ENCODE measurements at regions not wholly inside any gene's neighbourhood (a gene's known extent, or its start where the extent isn't known, plus 50 kb on each side); places are given as distances from the start of the nearest gene placed in this dataset.
"Not testable (repeated sequence)": the region's sequence is repeated elsewhere in the genome, so short reads cannot be mapped to it uniquely, and the experiment has no call there.

DNA sequence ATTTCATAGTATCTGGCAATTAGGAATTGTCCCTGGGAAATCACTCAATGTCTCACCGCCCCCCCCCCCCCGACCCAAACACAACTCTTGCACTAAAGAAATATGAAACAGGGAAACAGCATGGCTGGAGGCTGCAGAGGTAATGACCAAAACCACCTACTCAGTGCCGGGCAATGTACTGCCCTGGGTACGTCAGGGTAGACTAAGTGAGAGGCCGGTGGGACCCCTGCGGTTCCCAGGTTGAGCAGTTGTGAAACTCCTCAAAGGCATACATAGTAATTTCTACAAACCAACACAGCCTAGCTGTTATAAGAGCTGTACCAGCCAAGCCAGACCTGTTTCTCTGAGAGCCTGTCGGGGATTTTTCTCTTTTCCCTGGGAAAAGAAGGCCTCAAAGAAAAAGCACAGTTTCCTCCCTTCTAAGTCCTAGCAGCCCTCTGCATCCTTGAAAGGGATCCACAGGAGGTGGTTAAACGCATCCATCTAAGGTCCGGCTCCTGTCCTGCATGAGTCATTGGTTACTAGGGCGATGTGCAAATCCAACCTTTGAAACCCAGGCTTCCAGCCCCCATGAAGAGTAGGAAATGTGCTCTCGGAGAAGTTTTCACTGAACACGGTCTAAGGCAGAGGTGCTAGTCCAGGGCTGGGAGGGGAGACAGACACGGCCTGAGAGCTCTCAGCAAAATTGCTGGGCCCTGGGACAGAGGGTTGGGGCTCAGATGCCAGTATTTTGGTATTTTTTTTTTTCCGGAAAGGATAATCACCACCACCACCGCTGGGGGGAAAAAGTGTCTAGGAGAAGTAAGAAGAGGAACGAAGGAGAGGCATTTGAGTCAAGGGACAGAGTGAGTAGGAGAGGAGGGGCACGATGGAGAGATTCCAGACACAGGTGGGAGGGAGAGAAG, 172.8 kb downstream of the ATP6V0E2 start:
- DNase-seq (ENCODE audit: low spot score), result not testable (repeated sequence)

DNA sequence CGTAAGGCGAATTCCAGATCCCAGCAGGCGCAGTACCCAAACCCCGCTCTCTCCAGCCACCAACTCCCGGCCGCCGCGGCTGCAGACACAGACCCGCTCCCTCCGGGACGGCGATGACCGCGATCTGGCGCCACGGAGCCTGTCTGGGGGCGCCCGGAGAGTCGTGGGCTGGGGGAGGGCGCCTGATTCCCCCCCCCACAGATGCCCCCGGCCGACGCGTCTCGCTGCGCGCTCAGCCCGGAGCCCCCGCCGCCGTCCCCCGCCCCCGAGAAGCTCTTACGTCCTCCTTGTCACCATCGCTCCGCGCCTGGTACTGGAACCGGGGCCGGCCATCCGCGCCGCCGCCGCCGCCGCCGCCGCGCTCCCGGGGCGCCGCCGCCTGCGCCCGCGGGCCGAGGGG, 173.6 kb downstream of the ATP6V0E2 start:
- DNase-seq (ENCODE audit: low spot score), result not testable (repeated sequence)

DNA sequence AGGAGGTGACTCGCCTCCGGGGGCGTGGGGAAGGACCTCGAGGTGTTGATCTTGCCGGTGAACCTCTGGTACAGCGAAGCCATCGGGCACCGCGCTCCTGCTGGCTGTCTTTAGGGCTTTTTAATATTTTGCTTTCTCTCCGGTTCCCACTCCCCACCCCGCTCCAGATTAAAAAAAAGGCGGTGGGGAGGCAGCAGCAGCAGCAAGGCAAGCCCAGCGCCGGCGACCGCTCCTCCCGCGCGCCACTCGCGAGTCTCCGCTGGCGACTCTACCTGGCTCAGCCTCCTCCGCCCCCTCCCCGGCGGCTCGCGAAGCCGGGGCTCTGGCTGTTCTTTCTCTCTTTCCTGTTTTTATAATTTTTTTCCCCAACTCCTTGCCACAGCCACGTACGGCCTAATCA, 174.0 kb downstream of the ATP6V0E2 start:
- DNase-seq (ENCODE audit: low spot score), result not testable (repeated sequence)

DNA sequence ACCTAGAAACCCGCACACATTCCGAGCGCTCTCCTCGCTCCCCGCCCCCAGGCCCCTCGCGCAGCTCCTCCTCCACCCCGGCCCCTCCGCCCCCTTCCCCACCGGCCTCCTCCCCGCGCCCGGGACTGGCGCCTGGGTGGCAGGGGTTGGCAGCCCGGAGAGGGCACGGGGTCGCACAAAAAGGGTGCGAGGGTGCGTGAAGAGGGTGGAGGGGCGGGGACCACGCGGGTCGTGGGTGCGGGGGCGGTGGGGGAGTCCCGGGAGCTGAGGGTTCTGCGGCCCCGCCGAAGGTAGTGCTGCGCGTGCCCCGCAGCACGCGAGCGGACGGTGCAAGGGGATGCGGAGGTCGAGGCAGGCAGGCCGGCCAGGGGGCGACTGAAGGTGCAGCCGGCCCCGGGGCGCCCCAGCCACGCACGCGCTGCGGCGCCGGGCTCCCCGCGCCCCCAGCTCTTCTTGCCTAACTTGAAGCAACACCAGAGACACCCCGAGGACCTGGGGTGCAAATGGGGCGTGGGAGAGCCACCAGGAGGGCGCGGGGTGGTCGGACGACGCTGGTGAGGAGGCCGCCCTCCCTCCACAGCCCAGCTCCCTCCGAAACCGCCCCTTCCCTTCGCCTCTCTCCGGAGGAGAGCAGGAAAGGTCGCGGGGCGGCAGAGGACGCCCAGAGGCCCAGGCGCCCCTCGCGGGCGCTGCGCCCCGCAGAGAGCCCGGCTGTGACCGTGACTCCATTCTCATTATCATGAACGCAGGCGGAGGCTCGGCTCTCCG, 174.7 kb downstream of the ATP6V0E2 start:
- not testable (repeated sequence) for DNase-seq (ENCODE audit: low spot score)

DNA sequence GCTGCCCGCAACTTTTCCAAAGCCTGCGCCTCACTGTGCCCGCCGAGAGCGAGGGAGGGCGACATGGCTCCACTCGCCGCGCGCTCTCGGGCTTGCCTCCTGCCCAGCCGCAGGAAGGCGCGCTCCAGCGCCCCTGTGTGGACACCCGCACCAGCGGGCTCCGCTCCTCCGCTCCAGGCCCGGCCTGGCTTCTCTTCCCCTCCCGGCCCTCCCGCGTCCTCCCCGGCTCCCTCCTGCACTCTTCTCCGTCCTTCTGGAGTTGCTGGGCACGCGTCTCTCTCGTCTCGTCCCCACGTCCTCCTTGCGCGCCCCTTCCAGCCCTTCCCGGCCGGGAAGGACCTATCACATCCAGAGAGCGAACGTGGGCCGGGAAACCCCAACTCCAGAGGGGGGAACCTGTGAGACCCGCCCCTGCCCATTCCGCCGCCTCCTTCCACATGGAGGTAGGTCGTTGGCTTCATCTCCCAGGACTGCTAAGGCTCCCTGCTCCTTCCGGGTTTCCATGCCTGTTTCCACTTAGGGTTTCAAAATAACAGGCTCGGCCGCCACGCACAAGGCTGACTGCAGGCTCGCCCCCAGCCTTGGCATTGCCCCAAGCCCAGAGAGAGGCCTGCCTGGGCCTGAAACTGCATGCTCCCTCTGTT, 175.4 kb downstream of the ATP6V0E2 start:
- not testable (repeated sequence) for DNase-seq (ENCODE audit: low spot score)

DNA sequence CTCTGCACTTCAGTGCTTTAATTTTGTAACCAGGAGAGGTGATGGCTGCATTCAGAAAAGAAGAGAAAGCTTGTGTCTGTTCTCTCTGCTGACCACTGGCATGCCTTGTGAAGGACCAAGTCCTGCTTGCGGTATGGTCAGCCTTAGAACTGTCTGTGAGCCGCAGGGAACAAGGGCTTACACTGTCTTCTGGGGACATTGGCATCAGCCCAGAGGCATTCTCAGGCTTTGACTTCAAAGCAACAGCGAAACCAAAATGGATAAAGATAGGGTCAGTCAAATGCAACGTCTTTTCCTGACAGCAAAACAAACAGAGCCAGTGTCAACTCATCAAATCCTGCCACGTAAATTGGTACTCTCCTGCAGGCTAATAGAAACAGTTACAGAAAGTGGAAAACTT, 179.6 kb downstream of the ATP6V0E2 start:
- DNase-seq (ENCODE audit: low spot score), result not testable (repeated sequence)

DNA sequence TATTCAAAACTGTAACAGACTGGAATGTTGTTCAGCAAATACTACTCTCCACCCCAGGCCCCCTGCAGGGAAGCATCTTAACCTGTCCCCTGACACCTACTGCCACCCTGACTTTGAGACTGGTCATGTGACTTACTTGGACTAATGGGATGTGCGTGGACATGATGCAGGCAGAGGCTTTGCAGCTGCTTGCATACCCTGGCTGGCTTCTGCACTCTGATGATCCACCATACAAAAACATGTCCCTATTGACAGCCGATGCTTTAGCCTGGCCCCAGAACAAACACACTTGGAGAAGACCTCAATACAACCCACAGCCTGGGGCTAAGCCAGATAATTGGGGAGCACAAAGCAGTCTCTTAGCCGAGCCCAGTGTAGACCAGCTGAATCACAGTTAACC, 180.5 kb downstream of the ATP6V0E2 start:
- DNase-seq (ENCODE audit: low spot score), result not testable (repeated sequence)

DNA sequence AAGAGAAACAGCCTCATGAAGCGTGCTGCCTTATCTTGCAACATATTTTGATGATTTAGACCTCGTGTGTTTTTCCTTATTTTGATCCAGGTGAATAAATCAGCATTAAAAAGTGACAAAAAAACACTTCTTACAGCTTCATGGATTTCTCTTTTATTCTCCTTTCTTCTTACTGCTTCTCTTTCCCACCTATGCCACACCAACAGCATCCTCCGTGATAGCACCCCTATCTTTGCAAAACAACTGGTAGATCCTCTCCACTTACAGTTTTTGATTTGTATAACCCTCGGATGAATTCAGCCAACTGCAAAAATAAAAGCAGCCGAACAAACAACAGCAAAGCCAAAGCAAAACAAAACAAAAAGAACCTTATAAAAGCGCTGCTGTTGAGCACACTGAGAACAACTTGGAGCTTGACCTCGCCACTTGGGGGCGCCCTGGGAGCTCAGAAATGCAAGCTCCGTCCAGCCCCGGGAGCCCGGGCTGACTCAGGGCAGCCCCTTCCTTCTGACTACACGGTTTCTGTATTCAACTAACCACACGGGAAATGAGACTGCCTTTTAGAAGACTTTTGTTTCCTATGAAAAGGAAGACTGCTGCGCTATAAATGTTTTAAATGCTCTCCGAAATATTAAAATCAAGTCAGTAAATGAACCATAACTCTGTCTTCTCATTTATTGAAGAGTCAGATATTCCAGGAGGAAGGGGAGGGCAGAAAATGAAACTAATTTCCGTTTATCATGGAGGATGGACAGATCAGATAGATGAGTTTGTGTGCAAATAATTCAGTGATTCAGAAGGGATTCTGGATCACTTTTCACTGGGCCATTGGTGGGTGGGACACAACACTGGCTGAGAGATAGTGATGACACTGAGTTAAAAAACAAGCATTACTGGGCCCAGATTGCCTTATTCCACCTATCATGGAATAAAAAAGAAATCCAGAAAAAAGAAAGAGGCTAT, 186.8 kb downstream of the ATP6V0E2 start:
- not testable (repeated sequence) for DNase-seq (ENCODE audit: low spot score)

DNA sequence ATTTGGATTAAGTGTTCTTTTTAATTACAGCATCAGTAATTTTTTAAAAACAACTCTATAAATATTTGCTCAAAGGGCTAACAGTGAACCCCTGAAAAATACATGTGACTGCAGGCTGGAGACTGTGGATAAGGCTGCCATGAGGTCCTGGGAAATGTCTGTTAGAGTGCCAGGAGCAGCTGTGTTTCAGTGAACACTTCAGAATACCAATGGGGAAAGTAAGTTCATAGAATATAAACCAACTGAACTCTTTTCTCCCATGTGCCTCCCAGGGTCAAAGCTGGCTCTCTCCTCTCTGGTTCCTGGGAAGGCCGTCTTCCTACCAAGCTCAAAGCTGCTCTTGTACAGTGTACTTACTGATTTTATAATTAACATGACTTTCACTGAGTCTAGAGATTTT, 189.4 kb downstream of the ATP6V0E2 start:
- not testable (repeated sequence) for DNase-seq (ENCODE audit: low spot score)

DNA sequence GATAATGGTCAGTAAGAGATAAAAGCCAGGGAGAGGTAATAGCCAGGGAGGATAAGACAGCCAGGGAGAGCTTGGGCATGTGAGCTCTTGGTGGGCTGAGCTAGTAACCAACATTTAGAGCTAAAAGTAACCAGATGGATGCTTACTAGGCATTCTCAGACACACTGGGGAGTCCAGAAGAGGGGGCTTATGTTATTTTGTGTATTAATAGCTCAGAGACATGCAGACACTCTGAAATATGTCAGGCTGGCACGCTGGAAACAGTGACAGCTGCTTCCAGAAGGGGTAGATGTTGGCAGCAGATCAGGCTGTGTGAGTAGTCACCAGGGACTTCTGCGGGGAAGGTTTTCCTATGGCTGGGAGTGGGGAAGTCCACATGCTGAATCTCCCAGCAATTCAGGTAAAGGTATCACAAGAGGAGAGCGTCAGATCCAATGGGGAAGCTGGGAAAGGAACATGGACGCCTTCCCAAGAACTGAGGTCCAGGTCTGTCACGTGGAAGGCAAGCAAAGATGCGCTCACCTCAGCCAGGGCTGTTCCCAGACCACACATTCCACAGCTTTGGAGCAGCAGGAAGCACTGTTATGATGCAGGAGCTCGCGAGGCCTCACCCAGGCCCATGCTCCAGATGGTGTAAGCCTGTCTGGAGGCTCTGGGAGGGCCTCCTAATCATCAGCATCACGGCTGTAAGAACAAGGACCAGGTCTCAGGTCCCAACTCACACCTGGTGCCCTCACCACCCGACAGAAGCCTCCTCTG, 196.0 kb downstream of the ATP6V0E2 start:
- DNase-seq (ENCODE audit: low spot score), result not testable (repeated sequence)

DNA sequence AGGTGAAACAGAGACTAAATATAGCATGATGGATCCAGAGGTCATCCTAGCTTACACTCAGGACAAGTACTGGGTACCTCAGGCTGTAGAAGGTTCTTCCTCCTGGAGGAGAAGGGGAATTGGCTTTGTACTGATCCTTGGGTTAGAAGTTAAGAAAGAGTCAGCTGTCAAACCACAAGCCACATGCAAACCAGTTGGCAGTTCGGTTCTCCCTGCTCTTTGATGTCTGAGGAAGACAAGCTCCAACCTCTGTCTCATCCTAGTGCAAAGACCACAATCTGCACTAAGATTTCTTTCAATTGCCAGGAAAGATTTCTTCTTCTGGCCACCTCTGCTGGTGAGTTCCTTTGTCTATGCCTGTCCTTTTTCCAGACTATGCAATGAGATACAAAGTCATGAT, 203.8 kb downstream of the ATP6V0E2 start:
- DNase-seq (ENCODE audit: low spot score), result not testable (repeated sequence)

DNA sequence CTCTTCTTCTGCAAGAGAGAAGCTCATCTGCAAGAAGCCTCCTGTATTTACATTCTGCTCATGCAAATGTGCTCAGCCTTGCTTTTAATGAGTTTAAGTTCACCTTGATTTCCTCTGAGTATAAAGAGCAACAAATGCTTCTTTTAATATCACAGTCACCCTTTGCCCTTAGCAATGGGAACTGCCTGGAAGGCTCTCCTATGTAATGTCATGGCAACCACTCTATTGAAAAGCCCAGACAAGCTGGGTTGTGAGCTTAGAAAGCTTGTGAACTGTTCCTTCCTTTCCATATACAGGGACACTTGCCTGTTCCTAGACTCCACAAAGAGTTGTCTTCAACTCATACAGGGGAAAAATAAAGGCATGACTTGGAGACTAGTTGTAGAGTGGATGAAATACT, 208.1 kb downstream of the ATP6V0E2 start:
- DNase-seq (ENCODE audit: low spot score), result not testable (repeated sequence)

DNA sequence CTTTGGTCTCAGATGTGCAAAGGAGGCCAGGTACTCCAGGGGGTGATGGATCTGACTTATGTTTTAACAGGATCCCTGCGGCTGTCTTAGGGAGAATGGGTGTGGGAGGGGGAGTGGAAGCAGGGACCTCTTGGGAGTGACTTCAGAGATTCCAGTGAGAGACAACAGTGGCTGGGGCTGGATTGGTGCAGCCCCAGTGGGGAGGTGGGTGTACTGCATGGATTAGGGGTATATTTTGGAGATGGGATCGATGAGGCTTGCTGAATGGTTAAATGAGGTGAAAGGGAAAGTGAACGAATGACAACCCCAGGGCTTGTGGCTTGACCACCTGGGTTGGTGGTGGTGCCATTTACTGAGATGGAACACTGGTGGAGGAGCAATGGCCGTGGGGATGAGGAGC, 211.0 kb downstream of the ATP6V0E2 start:
- not testable (repeated sequence) for DNase-seq (ENCODE audit: low spot score)

DNA sequence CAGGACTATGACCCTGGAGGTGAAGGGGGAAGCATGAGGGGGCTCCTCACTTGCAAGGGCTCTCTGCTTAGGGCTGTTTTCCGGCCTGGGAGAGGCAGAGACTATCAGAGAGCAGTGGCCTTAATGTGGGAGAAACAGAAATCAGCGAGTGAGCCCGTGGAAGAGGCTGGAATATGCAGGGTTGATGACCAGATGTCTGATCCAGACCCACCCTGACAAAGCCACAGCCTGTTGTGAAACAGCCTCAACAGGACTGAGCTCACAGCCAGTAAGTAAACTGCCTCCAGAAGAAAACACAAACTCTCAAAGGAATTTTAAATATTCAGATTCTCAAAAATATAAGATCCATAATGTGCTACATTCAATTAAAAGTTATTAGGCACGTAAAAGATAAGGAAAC, 213.7 kb downstream of the ATP6V0E2 start:
- not testable (repeated sequence) for DNase-seq (ENCODE audit: low spot score)

DNA sequence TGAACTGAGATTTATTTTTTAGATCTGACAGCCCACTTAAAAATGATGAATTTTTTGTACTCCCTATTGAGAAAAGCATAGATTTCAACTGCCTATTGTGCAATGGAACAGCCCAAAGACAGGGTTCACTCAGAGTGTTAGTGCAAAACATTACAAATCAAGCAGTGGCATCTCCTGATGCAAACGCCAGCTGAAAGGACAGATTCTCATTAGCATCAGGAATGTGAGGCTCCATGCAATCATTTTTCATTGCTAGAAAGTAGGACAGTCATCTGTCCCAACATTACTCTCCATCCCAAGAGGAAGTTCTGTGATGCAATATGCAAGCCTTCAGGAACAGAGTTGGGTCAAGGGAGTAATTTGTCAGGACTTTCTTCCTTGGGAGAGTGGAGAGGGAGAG, 215.4 kb downstream of the ATP6V0E2 start:
- DNase-seq (ENCODE audit: low spot score), result not testable (repeated sequence)

DNA sequence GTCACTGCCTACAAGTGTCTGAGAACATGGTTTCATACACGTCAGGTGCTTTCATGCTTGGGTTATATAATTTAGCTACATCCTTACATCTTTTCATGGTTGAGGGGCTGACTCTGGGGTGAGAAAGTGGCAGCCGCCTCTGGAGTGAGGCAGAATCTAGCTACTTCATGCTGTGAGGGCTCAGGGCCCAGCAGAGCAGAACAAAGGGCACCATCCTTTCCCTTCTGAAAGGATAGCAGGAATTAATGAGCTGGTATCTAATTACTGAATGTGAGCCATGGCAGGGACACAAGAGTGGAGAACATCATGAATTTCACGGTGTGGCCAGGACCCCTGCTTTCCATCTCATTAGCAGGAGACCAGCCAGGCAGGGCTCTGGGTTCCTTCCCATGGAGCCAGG, 217.0 kb downstream of the ATP6V0E2 start:
- not testable (repeated sequence) for DNase-seq (ENCODE audit: low spot score)

DNA sequence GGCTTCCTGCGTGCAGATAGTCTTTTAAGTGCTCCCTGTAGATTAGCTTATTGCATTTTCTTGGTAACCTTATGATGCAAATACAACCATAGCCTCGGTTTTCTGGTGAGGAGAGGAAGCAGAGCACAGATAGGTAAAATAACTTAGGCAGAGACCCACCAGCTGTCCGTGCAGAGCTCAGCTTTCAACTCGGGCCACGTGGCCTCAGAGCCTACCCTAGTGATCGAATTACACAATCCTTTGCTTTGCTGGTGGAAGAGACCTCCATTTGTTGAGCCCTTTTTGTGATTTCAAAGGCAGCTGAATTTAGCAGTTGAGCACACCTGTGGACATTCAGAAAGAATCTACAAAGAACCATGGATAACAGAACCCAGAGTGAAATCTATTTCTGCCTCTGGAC, 220.1 kb downstream of the ATP6V0E2 start:
- not testable (repeated sequence) for DNase-seq (ENCODE audit: low spot score)

DNA sequence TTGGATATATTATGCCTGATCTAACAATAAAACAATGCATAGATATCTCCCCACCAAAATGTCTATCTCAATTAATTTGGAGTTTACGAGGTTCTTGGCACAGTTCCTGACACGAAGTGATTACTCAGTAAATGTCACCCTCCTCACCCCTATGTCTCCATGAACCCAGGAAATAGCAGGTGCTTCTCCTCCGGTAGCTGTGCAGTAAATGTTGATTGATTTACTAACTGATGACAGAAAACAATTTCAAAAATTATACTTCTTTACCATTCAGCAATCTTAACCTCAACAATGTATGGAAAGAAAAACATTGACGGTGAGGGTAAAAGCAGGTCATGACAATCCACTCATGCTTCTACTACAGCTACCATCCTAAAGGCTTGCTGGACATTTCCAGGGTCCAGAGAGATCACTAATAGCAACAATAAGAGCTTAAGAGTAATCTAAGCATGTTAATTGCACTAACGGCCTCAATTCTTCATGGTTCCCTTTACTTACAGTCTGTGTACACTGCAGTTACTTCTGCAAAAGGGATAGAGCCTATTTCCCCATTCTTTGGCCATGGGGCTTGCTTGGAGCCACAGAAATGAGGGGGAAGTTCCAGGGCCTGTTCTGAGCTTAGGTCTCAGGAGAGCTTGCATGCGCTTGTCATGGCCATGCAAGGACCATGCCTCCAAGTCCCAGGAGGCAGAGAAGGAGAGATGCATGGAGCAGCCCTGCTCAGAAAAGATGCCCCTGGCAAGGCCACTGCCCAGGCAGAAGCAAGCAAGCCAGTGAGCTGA, 222.6 kb downstream of the ATP6V0E2 start:
- not testable (repeated sequence) for DNase-seq (ENCODE audit: low spot score)

DNA sequence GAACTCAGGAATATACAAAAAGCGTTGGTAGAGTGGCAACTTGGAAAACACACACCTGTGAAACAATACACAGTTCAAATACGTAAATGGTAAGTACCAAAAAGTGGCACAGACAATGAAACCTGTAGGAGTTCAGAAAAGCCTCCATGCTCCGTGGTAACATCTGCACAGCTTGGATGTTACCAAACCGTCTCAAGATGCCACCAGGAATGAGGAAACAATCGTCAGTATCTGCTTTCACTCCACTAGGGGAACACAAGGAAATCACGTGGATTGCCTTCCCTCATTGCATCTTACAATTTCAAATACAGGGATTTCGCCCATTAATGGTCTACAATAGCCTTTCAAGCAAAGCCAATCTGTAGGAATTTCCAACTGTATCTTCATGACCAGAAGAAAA, 224.6 kb upstream of the LRRC61 start:
- not testable (repeated sequence) for DNase-seq (ENCODE audit: low spot score)

DNA sequence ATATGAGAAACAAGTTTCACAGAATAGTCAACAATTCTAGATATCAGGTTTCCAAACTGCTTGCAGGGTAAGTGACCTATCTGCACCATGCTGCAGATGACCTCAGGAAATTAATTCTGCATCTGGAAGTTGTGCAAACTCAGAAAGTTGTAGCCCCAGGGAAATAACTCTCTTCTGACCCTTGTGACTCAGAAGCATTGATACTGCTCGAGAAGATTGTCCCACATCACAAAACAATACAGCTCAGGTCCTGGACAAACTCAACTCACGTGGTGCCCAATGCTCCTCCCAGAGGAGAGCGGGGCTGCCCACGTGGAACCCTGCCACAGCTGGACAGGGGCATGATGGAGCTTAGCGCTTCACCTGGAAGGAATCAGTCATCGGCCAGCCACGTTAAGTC, 221.9 kb upstream of the LRRC61 start:
- DNase-seq (ENCODE audit: low spot score), result not testable (repeated sequence)

All from NAMALWA (cell line).